Osteocyte (in vitro differentiated cells): ENCODE measurements at regions not wholly inside any gene's neighbourhood (a gene's known extent, or its start where the extent isn't known, plus 50 kb on each side); places are given as distances from the start of the nearest gene placed in this dataset.
"Not testable (repeated sequence)": the region's sequence is repeated elsewhere in the genome, so short reads cannot be mapped to it uniquely, and the experiment has no call there.

ENCODE experiments used
- DNase-seq: peaks from one replicate; pipeline ENCODE4 v3.0.0; 2021; ENCODE audit warnings: mixed read lengths; ENCODE audit not compliant: unreplicated experiment; ENCODE audit errors: extremely low spot score
- H3K27ac Mint-ChIP-seq: one replicate; pipeline ENCODE4 v1.8.0; 2021; ENCODE audit warnings: mild to moderate bottlenecking, mixed read lengths; ENCODE audit not compliant: unreplicated experiment
- H3K27me3 Mint-ChIP-seq: one replicate; pipeline ENCODE4 v1.8.0; 2021; ENCODE audit warnings: mixed read lengths; ENCODE audit not compliant: unreplicated experiment
- H3K36me3 Mint-ChIP-seq: one replicate; pipeline ENCODE4 v1.8.0; 2021; ENCODE audit warnings: mixed read lengths; ENCODE audit not compliant: unreplicated experiment
- H3K4me1 Mint-ChIP-seq: one replicate; pipeline ENCODE4 v1.8.0; 2021; ENCODE audit warnings: mixed read lengths; ENCODE audit not compliant: unreplicated experiment
- H3K4me3 Mint-ChIP-seq: one replicate; pipeline ENCODE4 v1.8.0; 2021; ENCODE audit warnings: mild to moderate bottlenecking, moderate library complexity, mixed read lengths; ENCODE audit not compliant: unreplicated experiment
- H3K9me3 Mint-ChIP-seq: one replicate; pipeline ENCODE4 v1.8.0; 2021; ENCODE audit warnings: mixed read lengths; ENCODE audit not compliant: unreplicated experiment

DNA sequence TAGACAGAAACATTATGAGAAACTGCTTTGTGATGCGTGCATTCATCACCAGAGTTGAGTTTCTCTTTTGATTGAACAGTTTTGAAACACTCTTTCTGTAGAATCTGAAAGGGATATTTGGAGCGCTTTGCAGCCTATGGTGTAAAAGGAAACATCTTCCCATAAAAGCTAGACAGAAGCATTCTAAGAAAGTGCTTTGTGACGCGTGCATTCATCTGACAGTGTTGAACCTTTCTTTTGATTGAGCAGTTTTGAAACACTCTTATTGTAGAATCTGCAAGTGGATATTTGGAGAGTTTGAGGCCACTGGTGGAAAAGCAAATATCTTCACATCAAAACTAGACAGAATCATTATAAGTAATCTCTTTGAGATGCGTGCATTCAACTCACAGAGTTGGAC lies 3131.6 kb downstream of the TUBA3C start:
- not testable (repeated sequence) for H3K9me3 Mint-ChIP-seq, H3K27ac Mint-ChIP-seq, H3K36me3 Mint-ChIP-seq, H3K4me3 Mint-ChIP-seq, H3K27me3 Mint-ChIP-seq, H3K4me1 Mint-ChIP-seq
- peak; percentile 71 for DNase-seq

DNA sequence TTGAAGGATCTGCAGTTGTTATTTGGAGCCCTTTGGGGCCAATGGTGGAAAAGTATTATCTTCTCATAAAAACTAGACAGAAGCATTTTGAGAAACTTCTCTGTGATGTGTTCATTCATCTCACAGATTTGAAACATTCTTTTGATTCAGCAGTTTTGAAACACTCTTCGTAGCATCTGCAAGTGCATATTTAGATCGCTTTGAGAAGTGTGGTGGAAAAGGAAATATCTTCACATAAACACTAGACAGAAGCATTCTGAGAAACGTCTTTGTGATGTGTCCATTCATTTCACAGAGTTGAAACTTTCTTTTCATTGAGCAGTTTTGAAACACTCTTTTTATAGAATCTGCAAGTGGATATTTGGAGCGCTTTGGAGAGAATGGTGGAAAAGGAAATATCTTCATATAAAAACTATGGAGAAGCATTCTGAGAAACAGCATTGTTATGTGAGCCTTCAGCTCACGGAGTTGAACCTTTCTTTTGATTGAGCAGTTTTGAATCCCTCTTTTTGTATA lies 3164.1 kb downstream of the TUBA3C start:
- not testable (repeated sequence) for H3K36me3 Mint-ChIP-seq, DNase-seq, H3K4me1 Mint-ChIP-seq, H3K27me3 Mint-ChIP-seq, H3K27ac Mint-ChIP-seq, H3K4me3 Mint-ChIP-seq
- H3K9me3 Mint-ChIP-seq: peaks cover 30% of the 10 kb centered on the region

DNA sequence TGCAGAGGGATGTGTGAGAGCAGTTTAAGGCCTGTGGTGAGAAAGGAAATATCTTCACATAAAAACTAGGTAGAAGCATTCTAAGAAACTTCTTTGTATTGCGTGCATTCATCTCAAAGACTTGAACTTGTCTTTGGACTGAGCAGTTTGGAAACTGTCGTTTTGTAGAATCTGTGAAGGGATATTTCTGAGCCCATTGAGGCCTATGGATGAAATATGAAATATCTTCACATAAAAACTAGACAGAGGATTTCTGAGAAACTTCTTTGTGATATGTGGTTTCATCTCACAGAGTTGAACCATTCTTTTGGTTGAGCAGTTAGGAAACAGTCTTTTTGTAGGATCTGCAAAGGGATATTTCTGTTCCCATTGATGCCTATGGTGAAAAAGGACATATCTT lies 3173.4 kb downstream of the TUBA3C start:
- H3K27me3 Mint-ChIP-seq, H3K4me1 Mint-ChIP-seq, H3K36me3 Mint-ChIP-seq, DNase-seq, H3K4me3 Mint-ChIP-seq, H3K27ac Mint-ChIP-seq: not testable (repeated sequence)
- H3K9me3 Mint-ChIP-seq: peaks cover 31% of the 10 kb centered on the region
